NT2/D1 (cell line): ENCODE measurements at regions not wholly inside any gene's neighbourhood (a gene's known extent, or its start where the extent isn't known, plus 50 kb on each side); places are given as distances from the start of the nearest gene placed in this dataset.

Source experiments
- YY1 ChIP-seq: IDR thresholded peaks from 2 replicates; pipeline ENCODE4 v1.6.1; 2011; ENCODE audit not compliant: insufficient read length, insufficient read depth
- ZNF274 ChIP-seq: IDR thresholded peaks from 2 replicates; pipeline ENCODE4 v1.6.1; 2011; ENCODE audit warnings: mild to moderate bottlenecking, low read depth, low read length

- TF ChIP-seq ZNF274, result no peak
- no peak for TF ChIP-seq YY1
Measured at GRCh38 chr15:91529534-91529933, 324.0 kb upstream of the SLCO3A1 start.
